GM18909 (cell line): ENCODE measurements at regions not wholly inside any gene's neighbourhood (a gene's known extent, or its start where the extent isn't known, plus 50 kb on each side); places are given as distances from the start of the nearest gene placed in this dataset.
"Not testable (repeated sequence)": the region's sequence is repeated elsewhere in the genome, so short reads cannot be mapped to it uniquely, and the experiment has no call there.

Experiments
- ATAC-seq: cut with Tn5 transposase; IDR thresholded peaks from one replicate; pipeline ENCODE4 v1.9.1; 2021; ENCODE audit warnings: mild to moderate bottlenecking; ENCODE audit not compliant: unreplicated experiment, poor library complexity

DNA sequence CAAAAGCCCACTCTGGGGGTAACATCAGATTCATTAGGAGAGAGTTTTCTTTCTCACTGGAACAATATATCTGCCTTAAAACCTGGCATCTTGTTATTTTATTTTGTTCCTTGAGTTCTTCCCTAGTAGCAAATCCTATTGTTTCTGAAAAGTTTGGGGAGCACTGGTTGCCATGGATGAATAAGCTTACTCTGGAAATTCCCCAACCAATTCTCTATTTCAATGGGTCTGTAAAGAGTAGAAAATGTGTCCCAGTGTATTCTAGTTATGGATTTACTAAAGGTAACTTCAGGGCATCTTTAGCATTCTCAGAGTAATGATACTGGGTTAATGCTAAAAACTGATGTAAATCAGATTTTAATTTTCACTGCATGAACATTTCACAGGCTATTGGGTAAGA lies 94.2 kb upstream of the S1PR3 start:
- ATAC-seq, result no peak

DNA sequence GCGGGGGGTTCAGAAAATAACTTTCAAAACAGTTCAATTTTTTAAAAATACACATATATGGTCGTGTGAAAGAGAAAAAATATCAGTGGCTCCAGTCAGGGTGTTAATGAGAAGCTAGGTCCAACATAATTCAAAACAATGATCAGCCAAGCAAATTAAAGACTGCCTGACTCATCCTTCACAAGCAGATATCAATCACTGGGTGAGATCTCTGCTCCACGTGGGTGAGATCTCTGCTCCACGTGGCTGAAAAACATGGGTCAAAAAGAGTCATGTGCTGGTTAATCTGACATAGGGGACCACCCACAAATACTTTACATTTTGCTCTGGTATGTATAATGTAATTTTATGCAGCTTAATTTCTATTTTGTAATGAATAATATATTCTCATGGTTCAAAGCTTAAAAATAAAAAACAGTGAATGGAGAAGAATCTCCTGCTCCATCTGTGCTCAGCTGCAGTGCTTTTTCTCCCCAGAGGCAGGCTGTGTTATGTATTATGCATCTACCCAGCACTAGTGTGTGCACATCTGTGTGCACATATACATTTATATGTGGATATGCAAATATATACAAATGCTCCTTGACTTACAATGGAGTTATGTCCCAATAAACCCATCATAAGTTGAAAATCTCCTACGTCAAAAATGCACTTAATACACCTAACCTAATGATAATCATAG lies 93.1 kb upstream of the S1PR3 start:
- no peak for ATAC-seq

DNA sequence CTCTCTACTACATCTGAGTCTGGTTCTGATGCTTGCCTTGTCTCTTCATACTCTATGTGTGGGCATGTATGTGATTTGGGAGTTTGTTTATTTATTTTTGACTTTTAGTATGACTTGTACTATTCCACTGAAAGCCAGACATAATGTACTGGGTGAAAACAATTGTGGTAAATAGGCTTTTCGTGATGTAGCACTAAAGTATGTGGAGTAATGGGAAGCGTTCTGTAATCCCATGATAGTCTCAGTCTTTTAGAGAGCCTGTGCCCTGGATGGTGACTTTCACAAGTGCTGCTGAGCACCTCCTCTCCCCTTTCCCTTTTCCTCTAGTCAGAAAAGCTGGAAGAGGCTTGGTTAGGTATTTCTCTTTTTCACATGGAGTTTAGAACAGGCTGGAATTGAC lies 85.8 kb upstream of the S1PR3 start:
- no peak for ATAC-seq

DNA sequence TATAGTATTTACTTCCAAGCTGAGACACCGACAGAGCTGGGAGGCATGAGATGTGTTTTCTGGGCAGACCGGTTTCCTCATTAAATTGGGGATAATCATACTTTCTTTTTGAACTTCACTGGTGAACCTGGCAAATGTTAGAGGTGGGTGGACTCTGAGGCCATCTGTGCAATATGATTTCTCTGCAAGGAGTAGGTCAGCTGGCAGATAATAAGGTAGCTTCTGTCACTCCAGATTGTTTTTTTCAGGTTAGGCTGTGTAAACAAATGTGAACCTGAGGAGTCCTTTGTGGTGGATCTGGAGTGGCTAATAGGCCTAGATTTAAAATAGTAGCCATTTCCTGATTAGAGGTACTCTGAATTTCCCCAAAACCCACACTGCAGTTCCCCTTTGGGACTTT lies 75.4 kb upstream of the S1PR3 start:
- no peak for ATAC-seq

DNA sequence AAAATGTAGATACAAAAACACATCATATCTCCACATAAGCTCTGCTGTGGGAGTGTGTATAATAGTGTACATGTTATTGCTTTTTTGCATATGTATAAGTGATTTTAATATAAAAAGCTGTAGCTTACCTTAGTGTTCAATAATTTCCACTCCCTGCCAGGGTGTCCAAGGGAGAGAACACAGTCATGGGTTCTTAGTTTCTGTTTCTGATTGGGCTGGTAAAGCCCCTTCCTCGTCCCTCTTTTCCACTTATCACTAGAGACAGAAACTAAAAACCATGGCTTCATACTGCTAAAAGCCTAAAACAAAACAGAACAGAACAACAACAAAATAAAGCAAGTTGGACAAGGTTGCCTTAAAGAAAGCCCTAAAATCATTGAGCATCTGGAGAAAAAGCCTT lies 74.4 kb upstream of the S1PR3 start:
- no peak for ATAC-seq

DNA sequence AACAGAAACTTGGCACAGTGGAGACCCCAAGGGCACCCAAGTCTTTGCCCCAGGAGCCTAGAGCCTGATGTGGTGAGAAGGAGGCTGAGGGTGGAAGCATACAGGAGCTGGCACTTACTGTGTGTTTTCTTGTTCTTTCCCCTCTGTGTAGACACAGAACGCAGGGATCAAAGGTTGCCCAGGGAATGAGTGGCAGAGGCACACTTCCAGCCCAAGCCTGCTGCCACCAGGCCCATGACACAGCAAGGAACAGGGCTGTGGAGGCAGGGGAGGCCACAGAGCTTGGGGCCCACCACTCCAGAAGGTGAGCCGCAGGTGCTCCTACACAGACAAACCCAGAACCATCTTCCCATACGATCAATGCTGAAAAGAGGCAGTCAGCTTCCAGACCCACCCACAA lies 73.9 kb upstream of the S1PR3 start:
- no peak for ATAC-seq

DNA sequence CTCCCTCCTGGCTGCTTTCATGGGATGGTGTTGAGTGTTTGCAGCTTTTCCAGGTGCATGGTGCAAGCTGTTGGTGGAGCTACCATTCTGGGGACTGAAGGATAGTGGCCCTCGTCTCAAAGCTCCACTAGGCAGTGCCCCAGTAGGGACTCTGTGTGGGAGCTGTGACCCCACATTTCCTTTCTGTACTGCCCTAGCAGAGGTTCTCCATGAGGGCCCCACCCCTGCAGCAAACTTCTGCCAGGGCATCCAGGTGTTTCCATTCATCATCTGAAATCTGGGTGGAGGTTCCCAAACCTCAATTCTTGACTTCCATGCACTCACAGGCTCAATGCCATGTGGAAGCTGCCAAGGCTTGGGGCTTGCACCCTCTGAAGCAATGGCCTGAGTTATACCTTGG lies 72.7 kb upstream of the S1PR3 start:
- not testable (repeated sequence) for ATAC-seq

DNA sequence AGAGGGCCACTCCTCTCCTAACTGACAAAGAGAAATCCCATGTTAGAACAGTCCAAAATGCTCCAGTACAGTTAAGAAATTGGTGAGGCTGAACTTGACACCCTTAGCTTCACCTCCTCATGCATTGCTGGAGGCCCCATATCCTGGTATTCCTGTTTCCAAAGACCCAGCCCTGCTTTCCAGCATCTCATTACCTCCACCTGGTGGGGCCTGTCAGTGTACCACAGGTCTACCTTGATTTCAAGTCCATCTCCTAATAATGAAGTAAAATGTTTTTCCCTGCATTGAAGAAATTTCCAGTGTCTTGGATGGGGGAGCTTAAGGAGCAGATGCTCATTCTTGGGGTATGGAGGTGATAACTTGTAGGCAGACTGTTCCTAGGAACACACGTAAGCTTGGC lies 70.6 kb upstream of the S1PR3 start:
- ATAC-seq, result no peak

DNA sequence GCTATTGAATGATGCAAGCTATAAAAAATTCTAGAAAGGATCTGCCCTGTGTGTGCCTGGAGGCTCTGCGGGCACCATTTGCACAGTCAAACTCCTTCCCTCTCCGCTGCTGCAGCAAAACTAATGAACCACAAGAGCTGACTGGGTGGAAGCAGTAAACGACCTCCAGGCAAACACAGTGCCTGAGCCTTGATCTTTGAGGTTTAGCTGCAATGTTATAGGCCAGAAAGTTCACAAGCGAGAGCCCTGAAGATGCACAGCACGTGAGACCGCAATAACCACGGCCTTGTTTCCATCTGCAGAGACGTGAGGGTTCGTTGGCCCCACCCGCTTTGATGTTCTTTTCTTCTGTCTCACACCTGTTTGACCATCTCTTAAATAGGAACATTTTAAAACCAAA lies 69.2 kb upstream of the S1PR3 start:
- ATAC-seq, result peak; percentile 65

DNA sequence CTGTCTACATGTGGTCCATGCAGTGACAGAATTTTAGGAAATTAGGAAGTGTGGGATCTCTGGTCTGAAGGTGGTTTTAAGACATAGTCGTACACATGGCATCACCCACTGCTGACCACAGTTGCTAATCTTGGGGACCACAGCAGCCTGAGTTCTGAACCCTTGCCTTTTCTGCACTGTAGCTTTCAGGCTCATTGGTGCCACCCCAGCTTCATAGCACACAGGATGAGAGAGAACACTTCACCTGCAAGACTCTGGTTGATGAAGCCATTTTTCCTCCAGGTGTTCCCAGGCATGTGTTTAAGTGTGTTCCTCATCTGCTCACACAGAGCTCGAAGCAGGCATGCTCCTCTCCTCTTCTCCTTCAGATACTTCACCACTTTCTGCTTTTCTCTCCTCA lies 68.2 kb upstream of the S1PR3 start:
- ATAC-seq, result no peak

DNA sequence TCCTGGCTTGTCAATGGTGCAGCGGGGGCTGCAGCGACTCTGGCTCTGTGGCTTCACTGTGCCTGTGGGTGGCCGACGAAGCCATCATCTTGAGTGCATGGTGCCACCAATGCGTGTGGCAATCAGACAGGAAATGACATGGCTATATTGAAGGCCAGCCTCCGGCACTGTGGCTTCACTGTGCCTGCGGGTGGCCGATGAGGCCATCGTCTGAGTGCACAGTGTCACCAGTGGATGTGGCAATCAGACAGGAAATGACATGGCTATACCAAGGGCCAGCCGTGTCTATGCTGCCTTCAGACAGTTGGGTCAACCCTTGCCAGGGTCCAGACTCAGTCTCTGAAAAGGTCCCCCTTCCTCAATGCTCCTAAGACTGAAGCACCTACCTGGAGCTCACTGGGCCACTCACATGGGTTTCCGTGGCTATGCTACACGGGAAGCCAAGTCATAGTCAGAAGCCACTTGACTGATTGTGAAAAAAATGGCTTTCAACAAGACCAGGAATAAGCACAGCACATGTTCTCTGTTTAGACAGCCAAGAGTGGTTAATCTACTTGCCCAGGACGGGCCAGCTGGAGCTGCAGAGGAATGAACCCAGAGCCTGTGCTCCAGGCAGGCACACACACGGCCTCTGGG lies 67.5 kb upstream of the S1PR3 start:
- no peak for ATAC-seq

DNA sequence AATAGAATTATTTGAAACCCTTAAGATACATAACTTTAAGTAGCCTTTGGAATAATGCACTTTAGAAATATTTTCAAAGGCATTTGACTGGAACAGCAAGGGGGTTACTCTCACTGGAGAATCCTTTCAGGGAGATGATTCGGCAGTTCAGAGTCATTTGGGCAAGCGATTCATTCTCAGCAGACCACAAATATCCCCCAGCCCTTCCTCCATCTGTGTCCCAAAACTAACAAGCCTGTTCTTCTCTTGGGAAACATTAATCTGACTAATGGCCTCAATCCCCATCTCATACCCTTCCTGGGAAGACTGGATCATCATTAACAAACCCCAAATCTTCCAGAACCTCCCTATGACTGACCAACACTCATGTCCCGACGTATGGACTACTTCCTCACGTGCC lies 65.8 kb upstream of the S1PR3 start:
- no peak for ATAC-seq

DNA sequence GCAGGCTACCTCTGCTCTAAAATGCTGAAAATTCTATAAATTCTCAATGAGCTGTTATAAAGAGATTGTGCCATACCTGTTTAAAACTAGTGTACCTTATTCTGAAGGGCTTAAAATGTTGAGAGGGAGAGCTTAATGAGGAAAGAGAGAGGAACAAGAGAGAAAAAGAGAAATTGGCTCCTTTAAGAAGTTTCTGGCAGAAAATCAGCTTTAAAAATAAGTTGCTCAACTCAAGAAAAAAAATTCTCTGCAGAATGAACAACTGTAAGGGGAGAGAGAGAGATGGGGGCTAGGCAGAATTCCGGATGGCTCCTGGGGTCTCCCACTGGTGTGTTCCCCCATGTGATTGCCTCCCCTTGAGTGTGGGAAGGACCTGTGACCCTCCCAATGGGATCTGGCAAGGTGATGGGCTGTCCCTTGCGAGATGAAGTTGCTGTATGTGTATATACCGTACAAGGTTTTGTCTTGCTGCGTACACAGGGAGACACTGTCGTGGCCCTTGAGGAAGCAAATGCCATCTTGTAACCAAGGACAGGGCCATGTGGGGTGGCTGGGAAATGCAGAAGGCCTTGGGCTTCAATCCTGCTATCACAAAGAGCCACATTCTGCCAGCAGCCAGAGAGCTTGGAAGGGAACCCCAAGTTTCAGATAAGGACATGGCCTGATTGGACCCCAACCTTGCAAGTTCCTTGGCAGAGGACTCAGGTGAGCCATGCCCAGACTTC lies 64.3 kb upstream of the S1PR3 start:
- peak; percentile 16 for ATAC-seq

DNA sequence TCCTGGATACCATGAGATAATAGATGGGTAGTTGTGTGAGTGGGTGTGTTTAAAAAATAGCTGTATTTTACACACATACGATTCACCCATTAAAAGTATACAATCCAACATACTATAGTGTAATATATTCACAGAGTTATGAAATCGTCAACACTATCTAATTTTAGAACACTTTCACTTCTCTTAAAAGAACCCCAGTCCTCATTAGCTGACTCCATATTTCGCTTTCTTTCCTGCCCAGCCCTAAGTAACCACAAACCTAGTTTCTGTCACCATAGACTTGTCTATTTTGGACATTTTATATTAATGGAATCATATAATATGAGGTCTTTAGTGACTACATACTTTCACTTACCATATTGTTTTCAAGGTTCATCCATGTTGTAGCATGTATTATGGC lies 63.8 kb upstream of the S1PR3 start:
- ATAC-seq, result peak; percentile 44

DNA sequence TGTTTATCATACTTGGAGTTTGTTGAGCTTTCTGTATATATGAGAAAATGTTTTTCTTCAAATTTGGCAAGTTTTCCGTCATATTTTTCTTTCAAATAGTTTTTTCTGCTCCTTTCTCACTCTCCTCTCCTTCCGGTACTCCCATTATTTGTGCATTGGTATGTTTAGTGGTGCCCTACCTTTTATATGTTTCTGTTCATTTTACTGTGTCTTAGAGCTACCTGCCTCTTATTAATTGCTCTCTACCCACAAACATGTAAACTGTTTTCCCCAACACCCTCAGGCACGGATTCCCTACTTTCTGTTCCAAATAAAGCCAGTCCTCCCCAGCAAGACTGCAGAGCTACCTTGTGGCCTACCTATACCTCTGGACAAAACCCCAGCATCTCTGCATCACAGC lies 60.6 kb upstream of the S1PR3 start:
- ATAC-seq, result no peak

DNA sequence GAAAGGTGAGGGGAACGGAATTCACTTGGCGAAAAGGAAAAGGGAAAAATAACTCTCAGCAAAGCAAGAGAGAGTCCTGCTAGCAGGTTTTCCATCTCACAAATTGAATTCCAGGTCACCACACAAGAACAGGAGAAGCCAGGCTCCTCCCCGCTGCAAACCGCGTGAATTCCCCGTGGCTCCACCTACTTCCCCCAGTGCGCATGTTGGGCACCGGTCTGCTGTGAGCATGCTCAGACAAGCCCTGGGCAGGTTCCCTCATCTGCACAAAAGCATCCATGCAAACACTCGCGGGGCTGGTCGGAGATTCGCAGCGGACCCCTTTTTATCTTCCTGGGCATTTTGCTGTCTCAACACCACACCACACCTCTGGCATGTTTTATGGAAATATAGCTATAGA lies 58.5 kb upstream of the S1PR3 start:
- no peak for ATAC-seq

DNA sequence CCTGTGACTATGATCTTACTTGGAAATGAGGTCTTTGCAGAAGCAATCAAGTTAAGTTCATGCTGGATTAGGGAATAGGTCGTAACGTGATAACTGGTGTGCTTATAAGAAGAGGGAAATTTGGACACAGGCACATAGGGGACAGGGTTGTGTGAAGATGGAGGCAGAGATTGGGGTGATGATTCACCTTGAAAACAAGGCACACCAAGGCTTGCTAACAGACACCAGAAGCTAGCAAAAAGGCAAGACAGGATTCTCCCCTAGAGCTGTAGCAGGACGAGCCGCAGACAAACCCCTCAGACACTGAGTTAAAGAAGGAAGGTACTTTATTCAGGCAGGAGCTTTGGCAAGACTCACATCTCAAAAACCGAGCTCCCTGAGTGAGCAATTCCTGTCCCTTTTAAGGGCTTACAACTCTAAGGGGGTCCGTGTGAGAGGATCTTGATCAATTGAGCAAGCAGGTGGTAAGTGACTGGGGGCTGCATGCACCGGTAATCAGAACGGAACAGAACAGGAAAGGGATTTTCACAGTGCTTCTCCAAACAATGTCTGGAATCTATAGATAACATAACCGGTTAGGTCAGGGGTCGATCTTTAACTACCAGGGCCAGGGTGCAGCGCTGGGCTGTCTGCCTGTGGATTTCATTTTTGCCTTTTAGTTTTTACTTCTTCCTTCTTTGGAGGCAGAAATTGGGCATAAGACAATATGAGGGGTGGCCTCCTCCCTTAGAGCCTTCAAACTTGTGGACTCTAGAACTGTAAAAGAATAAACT lies 57.5 kb upstream of the S1PR3 start:
- ATAC-seq, result no peak

DNA sequence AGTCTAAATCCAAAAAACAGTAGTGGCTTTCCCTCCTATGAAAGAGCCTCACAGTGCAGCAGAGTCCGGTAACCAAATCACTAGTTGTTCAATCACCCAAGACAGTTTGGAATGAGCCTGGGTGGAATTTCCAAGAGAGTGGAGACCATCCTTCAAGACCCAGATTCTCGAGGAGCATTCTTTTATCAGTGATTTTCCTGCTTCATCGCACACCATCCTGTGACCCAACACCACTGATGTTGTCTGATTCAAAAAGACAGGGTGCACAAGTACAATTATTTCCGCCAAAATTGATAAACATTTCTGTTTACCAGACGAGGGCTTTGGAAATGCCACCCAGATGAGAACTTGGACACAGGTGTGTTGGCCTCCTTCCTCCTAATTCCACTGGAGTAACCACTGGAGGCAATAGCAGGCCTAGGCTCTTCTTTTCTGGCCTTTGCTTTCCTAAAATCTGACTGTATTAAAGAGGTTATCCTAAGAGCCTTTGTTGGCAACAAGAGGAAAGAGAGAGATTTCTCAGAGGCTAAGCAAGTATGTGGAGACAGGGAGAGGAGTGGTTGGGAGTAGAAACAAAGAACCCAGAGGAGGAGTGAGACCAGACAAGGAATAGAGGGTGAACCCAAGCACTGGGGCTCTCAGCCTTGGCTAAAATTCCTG lies 56.3 kb upstream of the S1PR3 start:
- ATAC-seq, result no peak

DNA sequence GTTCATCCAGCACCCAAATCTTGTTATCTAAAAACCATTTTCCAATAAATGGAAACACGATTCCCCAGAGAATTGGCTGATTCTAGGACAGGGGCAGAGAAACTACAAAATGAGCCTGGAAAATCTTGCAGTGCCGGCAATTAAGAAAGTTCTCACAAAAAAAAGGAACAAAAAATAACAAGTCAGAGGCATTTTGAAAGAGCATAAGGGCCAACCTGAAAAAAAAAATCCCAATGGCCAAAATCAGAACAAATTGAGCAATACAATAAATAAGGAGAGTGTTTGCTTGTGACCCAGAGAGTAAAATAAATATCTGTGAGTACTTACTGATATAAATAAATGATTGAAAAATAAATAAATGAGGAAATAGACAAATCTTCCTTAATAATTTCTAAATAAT lies 55.1 kb upstream of the S1PR3 start:
- ATAC-seq, result no peak

DNA sequence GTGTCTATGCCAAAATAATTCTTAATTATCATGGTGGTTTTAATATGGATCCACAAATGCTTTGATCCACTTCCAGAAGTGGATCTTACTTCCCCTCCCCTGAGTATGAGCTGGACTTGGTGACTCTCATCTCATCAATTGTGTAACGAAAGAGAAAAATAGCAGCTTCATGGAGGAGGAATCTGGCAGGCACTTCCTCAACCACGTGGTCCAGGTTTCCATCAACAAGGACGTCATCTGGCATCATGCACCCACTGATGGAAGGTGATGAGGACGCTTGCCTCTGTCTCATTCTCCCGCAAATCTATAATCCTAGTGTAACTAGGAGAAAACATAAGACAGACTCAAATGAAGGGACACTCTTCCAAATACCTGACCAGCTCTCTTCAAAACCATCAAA lies 54.6 kb upstream of the S1PR3 start:
- no peak for ATAC-seq

DNA sequence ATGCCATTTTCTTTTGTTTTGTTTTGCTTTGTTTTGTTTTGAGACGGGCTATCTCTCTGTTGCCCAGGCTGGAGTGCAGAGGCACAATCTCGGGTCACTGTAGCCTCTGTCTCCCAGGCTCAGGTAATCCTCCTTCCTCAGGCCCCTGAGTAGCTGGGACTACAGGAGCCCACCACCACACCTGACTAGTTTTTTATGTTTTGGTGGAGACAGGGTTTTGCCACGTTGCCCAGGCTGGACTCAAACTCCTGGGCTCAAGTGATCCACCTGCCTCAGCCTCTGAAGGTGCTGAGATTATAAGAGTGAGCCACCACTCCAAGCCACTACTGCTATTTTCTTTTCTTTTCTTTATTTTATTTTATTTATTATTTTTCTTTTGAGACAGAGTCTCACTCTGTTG lies 54.0 kb upstream of the S1PR3 start:
- no peak for ATAC-seq
